ENCODE measurements at regions not wholly inside any gene's neighbourhood (a gene's known extent, or its start where the extent isn't known, plus 50 kb on each side); places are given as distances from the start of the nearest gene placed in this dataset.

- no peak for TF ChIP-seq ZFX (IDR thresholded peaks at IDR 0.05)
- TF ChIP-seq CTCF (conservative IDR thresholded peaks at IDR 0.05) = no peak
Observed at GRCh38 chr16:7791028-7791590, 458.5 kb downstream of the RBFOX1 start.

Measured in C4-2B (cell line).